RWPE2 (cell line): ENCODE measurements at regions not wholly inside any gene's neighbourhood (a gene's known extent, or its start where the extent isn't known, plus 50 kb on each side); places are given as distances from the start of the nearest gene placed in this dataset.

Source experiments
- ATAC-seq: fragments of 200-7000 bp; cut with Tn5 transposase; 3 replicates; pipeline ENCODE4 v1.9.1; 2021; ENCODE audit warnings: low read depth
- DNase-seq: peaks from one replicate; pipeline ENCODE4 v3.0.0-alpha.2; 2020; ENCODE audit warnings: low spot score
- H3K27ac ChIP-seq: fragments of 450-650 bp; 2 replicates; pipeline ENCODE4 v1.5.1; 2017; ENCODE audit warnings: mild to moderate bottlenecking; ENCODE audit not compliant: poor library complexity, severe bottlenecking
- H3K27me3 ChIP-seq: fragments of 250-450 bp; sonication (Bioruptor Pico); 2 replicates; pipeline ENCODE4 v1.5.1; 2021; ENCODE audit warnings: mild to moderate bottlenecking, moderate library complexity; ENCODE audit not compliant: insufficient read depth, poor library complexity, severe bottlenecking
- H3K36me3 ChIP-seq: fragments of 250-450 bp; sonication (Bioruptor Pico); 2 replicates; pipeline ENCODE4 v1.5.1; 2020; ENCODE audit warnings: low read depth, mild to moderate bottlenecking, moderate library complexity
- H3K4me1 ChIP-seq: fragments of 250-450 bp; sonication (Bioruptor Pico); 2 replicates; pipeline ENCODE4 v1.5.1; 2021; ENCODE audit warnings: mild to moderate bottlenecking, moderate library complexity; ENCODE audit not compliant: insufficient read depth, poor library complexity, severe bottlenecking
- H3K4me3 ChIP-seq: fragments of 250-450 bp; sonication (Bioruptor Pico); 2 replicates; pipeline ENCODE4 v1.5.1; 2021; ENCODE audit warnings: mild to moderate bottlenecking, moderate library complexity; ENCODE audit not compliant: severe bottlenecking
- H3K9me3 ChIP-seq: fragments of 250-450 bp; sonication (Bioruptor Pico); 2 replicates; pipeline ENCODE4 v1.5.1; 2021; ENCODE audit warnings: mild to moderate bottlenecking, moderate library complexity; ENCODE audit not compliant: severe bottlenecking
- CTCF ChIP-seq: fragments of 450-650 bp; IDR thresholded peaks from one replicate; pipeline ENCODE4 v1.5.1; 2017; ENCODE audit warnings: mild to moderate bottlenecking, moderate library complexity; ENCODE audit not compliant: poor library complexity, severe bottlenecking

- no peaks in the 10 kb centered on the region for H3K27me3 ChIP-seq
- H3K27ac ChIP-seq = no peak overlapping the region
- no peaks in the 10 kb centered on the region for H3K9me3 ChIP-seq
- peaks cover 18% of the 10 kb centered on the region for H3K4me1 ChIP-seq
- no peak for ATAC-seq
- DNase-seq = no peak
- no peak overlapping the region for H3K4me3 ChIP-seq
- no peaks in the 10 kb centered on the region for H3K36me3 ChIP-seq
- no peak for TF ChIP-seq CTCF
Observed at GRCh38 chr3:170739410-170739809, 130.6 kb downstream of the RPL22L1 start.

DNA sequence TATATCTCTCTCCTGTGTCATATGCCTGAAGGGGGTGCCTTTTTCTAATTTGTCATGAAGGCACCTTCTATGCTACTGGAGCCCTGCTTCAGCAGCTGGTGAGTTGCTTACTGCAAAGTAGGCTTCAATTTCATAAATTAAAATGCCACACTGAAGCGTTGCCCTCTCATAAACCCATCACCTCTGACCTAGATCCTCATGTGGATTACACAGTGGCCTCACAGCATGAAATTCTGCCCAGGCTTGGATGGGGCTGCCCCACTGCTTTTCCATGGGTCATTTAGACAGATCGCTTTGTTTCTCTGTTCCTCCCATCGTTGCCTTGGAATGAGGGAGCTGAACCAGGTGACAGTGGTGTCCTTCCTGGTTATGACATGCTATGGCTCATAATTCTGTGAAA lies 131.2 kb downstream of the RPL22L1 start:
- DNase-seq (no peak), ATAC-seq (no peak)
- no peak overlapping the region for H3K4me3 ChIP-seq
- no peak overlapping the region for H3K27ac ChIP-seq
- H3K36me3 ChIP-seq = no peaks in the 10 kb centered on the region
- H3K27me3 ChIP-seq = no peaks in the 10 kb centered on the region
- TF ChIP-seq CTCF = no peak
- H3K4me1 ChIP-seq = peaks cover 18% of the 10 kb centered on the region
- no peaks in the 10 kb centered on the region for H3K9me3 ChIP-seq

- no peak overlapping the region for H3K27ac ChIP-seq
- H3K9me3 ChIP-seq = no peaks in the 10 kb centered on the region
- TF ChIP-seq CTCF = no peak
- no peak for ATAC-seq
- no peaks in the 10 kb centered on the region for H3K27me3 ChIP-seq
- no peaks in the 10 kb centered on the region for H3K36me3 ChIP-seq
- H3K4me1 ChIP-seq = peaks cover 18% of the 10 kb centered on the region
- no peak for DNase-seq
- H3K4me3 ChIP-seq = no peak overlapping the region
Observed at GRCh38 chr3:170737498-170738162, 132.4 kb downstream of the RPL22L1 start.

DNA sequence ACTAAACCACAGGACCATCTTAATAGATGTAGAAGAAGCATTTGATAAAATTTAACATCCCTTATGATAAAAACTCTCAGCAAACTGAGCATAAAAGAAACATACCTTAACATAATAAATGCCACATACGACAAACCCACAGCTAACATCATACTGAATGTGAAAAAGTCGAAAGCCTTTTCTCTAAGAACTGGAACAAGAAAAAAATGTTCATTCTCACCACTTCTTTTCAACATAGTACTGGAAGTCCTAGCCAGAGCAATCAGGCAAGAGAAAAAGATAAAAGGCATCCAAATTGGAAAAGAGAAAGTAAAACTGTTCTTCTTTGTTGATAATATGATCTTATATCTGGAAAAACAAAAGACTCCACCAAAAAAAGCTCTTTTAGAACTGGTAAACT lies 134.2 kb downstream of the RPL22L1 start:
- peaks cover 2% of the 10 kb centered on the region for H3K4me1 ChIP-seq
- H3K36me3 ChIP-seq = no peaks in the 10 kb centered on the region
- no peak overlapping the region for H3K27ac ChIP-seq
- H3K4me3 ChIP-seq = no peak overlapping the region
- no peak for TF ChIP-seq CTCF
- no peak for ATAC-seq
- no peaks in the 10 kb centered on the region for H3K9me3 ChIP-seq
- DNase-seq = no peak
- no peaks in the 10 kb centered on the region for H3K27me3 ChIP-seq

GRCh38 chr3:170734735-170735065 lies 135.3 kb downstream of the RPL22L1 start:
- Histone ChIP-seq H3K4me1 (no peaks in the 10 kb centered on the region), H3K4me3 (no peak overlapping the region), H3K9me3 (no peaks in the 10 kb centered on the region), H3K36me3 (no peaks in the 10 kb centered on the region), H3K27me3 (no peaks in the 10 kb centered on the region), H3K27ac (no peak overlapping the region)
- no peak for DNase-seq
- ATAC-seq = no peak
- TF ChIP-seq CTCF = no peak
